Psoas muscle (tissue), 7 donors: ENCODE measurements at regions not wholly inside any gene's neighbourhood (a gene's known extent, or its start where the extent isn't known, plus 50 kb on each side); places are given as distances from the start of the nearest gene placed in this dataset.

Experiments used
- ATAC-seq, 4 donors: fragments of 200-7000 bp; cut with Tn5 transposase; one replicate each; pipeline ENCODE4 v1.9.1; 2020; ENCODE audit warnings: moderate library complexity in 3 of 4, mild to moderate bottlenecking in 2 of 4
- DNase-seq, 2 donors: peaks; one replicate each; pipeline ENCODE4 v3.0.0-alpha.2; 2020
- H3K27ac ChIP-seq: fragments of 200-600 bp; one replicate; pipeline ENCODE4 v1.8.0; 2022
- H3K27me3 ChIP-seq, 3 donors: fragments of 200-600 bp in 1 of 3; one replicate each; pipeline versions ENCODE4 v1.6.1 to v1.8.0; 2013 to 2022; ENCODE audit warnings: low read length in 2 of 3, mild to moderate bottlenecking in 2 of 3, moderate library complexity in 1 of 3; ENCODE audit not compliant: insufficient read depth in 3 of 3
- H3K36me3 ChIP-seq, 2 donors: fragments of 200-600 bp in 1 of 2; one replicate each; pipeline versions ENCODE4 v1.6.1 to v1.8.0; 2013 to 2022; ENCODE audit warnings: low read depth in 1 of 2, mild to moderate bottlenecking in 1 of 2, moderate library complexity in 1 of 2; ENCODE audit not compliant: insufficient read depth in 1 of 2
- H3K4me1 ChIP-seq: fragments of 200-600 bp; one replicate; pipeline ENCODE4 v1.8.0; 2022
- H3K4me3 ChIP-seq: fragments of 200-600 bp; one replicate; pipeline ENCODE4 v1.8.0; 2022; ENCODE audit warnings: mild to moderate bottlenecking
- H3K9me3 ChIP-seq: fragments of 200-600 bp; one replicate; pipeline ENCODE4 v1.8.0; 2022
- CTCF ChIP-seq: fragments of 200-600 bp; IDR thresholded peaks from one replicate; pipeline ENCODE4 v1.8.0; 2022; ENCODE audit warnings: antibody characterized with exemption
- WGBS, 3 donors: extraction: QIAGEN DNeasy Blood & Tissue Kit; methylation state at CpG; one replicate each; pipeline versions ENCODE4 v1.1.6 to v1.1.7; 2013; 5-methylcytosine and 5-hydroxymethylcytosine counted together
- intact Hi-C, 2 donors: fragments of 100-400 bp; cut with DNase I; formaldehyde crosslinking; loops; one replicate each; pipeline versions ENCODE4 v1.11.0 to v1.14.2; 2022
- donor health status: healthy with polysubstance abuse.
- donor health status: DM: no; HTN: no; CAD: no; lungs with moderate emphysema.
- donor health status: Bipolar disorder and iron deficiency.
- donor health status: healthy.
- donor health status: DM: yes; HTN: yes; CAD: no.
- donor health status: DM: no; HTN: no; CAD: no.
- donor health status: DM: yes; HTN: yes; CAD: no.

GRCh38 chr19:30233375-30233774, 138.8 kb upstream of the ZNF536 start:
- WGBS, 3 donors, result 74 to 83% (median 76%) methylated on average over 2 of the region's 2 CpGs
- no peak overlapping the region for H3K27ac ChIP-seq
- no peaks in the 10 kb centered on the region for H3K9me3 ChIP-seq
- H3K36me3 ChIP-seq, result no peaks in the 10 kb centered on the region
- no peak overlapping the region for H3K4me3 ChIP-seq
- peaks cover under 1% of the 10 kb centered on the region for H3K4me1 ChIP-seq
- TF ChIP-seq CTCF, result no peak
- no peak for ATAC-seq
- no peak for DNase-seq
- intact Hi-C loops, result loop anchor here in 1 of 2 donors (10.0 kb wide), 1 partner anchor 411 kb away; no protein-coding TSS in a partner anchor
- H3K27me3 ChIP-seq, result peaks cover 0 to 73% (median 4%) of the 10 kb centered on the region in 3 donors

GRCh38 chr19:30235946-30236345, 136.2 kb upstream of the ZNF536 start:
- no peak for DNase-seq
- intact Hi-C loops, result loop anchor here in 1 of 2 donors (10.0 kb wide), 1 partner anchor 409 kb away; no protein-coding TSS in a partner anchor
- Histone ChIP-seq H3K4me3 (no peak overlapping the region), H3K27ac (no peak overlapping the region), H3K4me1 (no peaks in the 10 kb centered on the region), H3K36me3 (no peaks in the 10 kb centered on the region), H3K27me3 (peaks cover 0 to 50% (median 4%) of the 10 kb centered on the region in 3 donors), H3K9me3 (no peaks in the 10 kb centered on the region)
- no peak for TF ChIP-seq CTCF
- WGBS, 3 donors, result 14 to 23% (median 18%) methylated on average over 10 of the region's 10 CpGs
- no peak for ATAC-seq

- no peak for DNase-seq
- H3K27ac ChIP-seq, result no peak overlapping the region
- no peaks in the 10 kb centered on the region for H3K36me3 ChIP-seq
- no peak overlapping the region for H3K4me3 ChIP-seq
- H3K4me1 ChIP-seq, result no peaks in the 10 kb centered on the region
- TF ChIP-seq CTCF, result no peak
- intact Hi-C loops, result loop anchor here in 1 of 2 donors (10.0 kb wide), 1 partner anchor 408 kb away; no protein-coding TSS in a partner anchor
- peaks cover 0 to 44% (median 4%) of the 10 kb centered on the region in 3 donors for H3K27me3 ChIP-seq
- no peak for ATAC-seq
- WGBS, 3 donors, result 39 to 52% (median 42%) methylated on average over 4 of the region's 4 CpGs
- H3K9me3 ChIP-seq, result no peaks in the 10 kb centered on the region
Observed at GRCh38 chr19:30236587-30236986, 135.6 kb upstream of the ZNF536 start.

GRCh38 chr19:30237140-30237539, 135.0 kb upstream of the ZNF536 start:
- no peak overlapping the region for H3K27ac ChIP-seq
- TF ChIP-seq CTCF, result no peak
- ATAC-seq (no peak), DNase-seq (no peak)
- WGBS, 3 donors, result 82 to 86% (median 82%) methylated on average over 5 of the region's 5 CpGs
- H3K9me3 ChIP-seq, result no peaks in the 10 kb centered on the region
- H3K27me3 ChIP-seq, result peaks cover 0 to 39% (median 4%) of the 10 kb centered on the region in 3 donors
- H3K4me3 ChIP-seq, result no peak overlapping the region
- H3K36me3 ChIP-seq, result no peaks in the 10 kb centered on the region
- H3K4me1 ChIP-seq, result no peaks in the 10 kb centered on the region
- intact Hi-C loops, result loop anchor here in 1 of 2 donors (10.0 kb wide), 1 partner anchor 408 kb away; no protein-coding TSS in a partner anchor
